ENCODE measurements at regions not wholly inside any gene's neighbourhood (a gene's known extent, or its start where the extent isn't known, plus 50 kb on each side); places are given as distances from the start of the nearest gene placed in this dataset.

DNA sequence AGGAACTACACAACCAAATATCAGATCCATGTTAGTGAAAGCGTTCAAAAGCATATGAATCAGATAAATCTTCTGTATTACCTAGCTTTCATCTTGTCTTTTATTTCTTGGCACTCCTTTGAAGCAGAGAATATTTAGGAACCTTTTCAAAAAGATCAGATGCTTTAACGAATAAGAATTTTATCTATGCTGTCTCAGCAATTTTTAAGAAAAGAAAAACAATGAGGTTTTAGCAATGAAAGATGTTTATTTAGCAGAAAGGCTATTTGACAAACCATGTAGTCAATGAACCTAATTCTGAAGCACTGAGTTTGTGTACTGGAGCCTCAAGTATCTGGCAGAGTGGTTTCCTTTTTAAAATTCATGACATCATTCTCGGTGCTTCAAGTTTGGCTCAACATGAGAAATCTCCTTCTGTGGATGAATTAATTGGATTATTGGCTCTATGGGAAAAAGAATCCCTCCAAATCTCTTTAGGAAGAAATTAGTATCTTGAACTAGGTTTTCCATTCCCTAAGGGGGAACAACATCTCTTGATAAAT is 534.7 kb downstream of the CAAP1 start:
- H2AFZ ChIP-seq (ENCODE audit: low read depth), result no peak overlapping the region
- H3K36me3 ChIP-seq (replicated peaks in 1 of 2; ENCODE audit: control insufficient read depth in 1 of 2, insufficient read depth in 2 of 2, low read length in 1 of 2), result no peaks in the 10 kb centered on the region
- H4K20me1 ChIP-seq (ENCODE audit: insufficient read depth), result no peaks in the 10 kb centered on the region
- no peaks in the 10 kb centered on the region for H3K9me2 ChIP-seq
- H3K9me3 ChIP-seq, result no peaks in the 10 kb centered on the region
- H3F3A ChIP-seq (replicated peaks; ENCODE audit: insufficient read depth), result no peaks in the 10 kb centered on the region
- H3K9ac ChIP-seq, result no peak overlapping the region
- no peak overlapping the region for H3K27ac ChIP-seq (ENCODE audit: low read depth in 2 of 2, low read length in 1 of 2)
- no peak for TF ChIP-seq RCOR1 (IDR thresholded peaks at IDR 0.05; ENCODE audit: low read length)
- TF ChIP-seq, protein P1, sequence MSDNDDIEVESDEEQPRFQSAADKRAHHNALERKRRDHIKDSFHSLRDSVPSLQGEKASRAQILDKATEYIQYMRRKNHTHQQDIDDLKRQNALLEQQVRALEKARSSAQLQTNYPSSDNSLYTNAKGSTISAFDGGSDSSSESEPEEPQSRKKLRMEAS (IDR thresholded peaks at IDR 0.05; ENCODE audit: low read depth), result no peak
- no peak for TF ChIP-seq CHD2 (IDR thresholded peaks at IDR 0.05; ENCODE audit: low read length, partially characterized antibody)
- TF ChIP-seq TEAD4 (IDR thresholded peaks at IDR 0.05; ENCODE audit: borderline replicate concordance, insufficient read depth), result no peak
- TF ChIP-seq RFX5 (IDR thresholded peaks at IDR 0.05; ENCODE audit: low read length), result no peak
- TF ChIP-seq NFIC (IDR thresholded peaks at IDR 0.05; ENCODE audit: borderline replicate concordance), result no peak
- TF ChIP-seq FOXJ3 (CRISPR knock-in tag; IDR thresholded peaks at IDR 0.05), result no peak
- TF ChIP-seq YY1 (IDR thresholded peaks at IDR 0.05; ENCODE audit: low read depth), result no peak
- no peak for TF ChIP-seq FOSL2 (IDR thresholded peaks at IDR 0.05; ENCODE audit: borderline replicate concordance, low read depth)
- TF ChIP-seq RAD21 (IDR thresholded peaks at IDR 0.05; ENCODE audit: low read length), result no peak
- TF ChIP-seq ELF1 (IDR thresholded peaks at IDR 0.05), result no peak
- TF ChIP-seq EP300 (IDR thresholded peaks at IDR 0.05; ENCODE audit: borderline replicate concordance in 1 of 2, low read depth in 1 of 2, low read length in 1 of 2), result no peak
- no peak for TF ChIP-seq PBX3 (IDR thresholded peaks at IDR 0.05)
- DNase-seq, result no peak
- ChIA-PET CTCF (no interaction called here), POLR2A (no interaction called here)
- WGBS (ENCODE audit: low lambda C conversion rate), result 23% methylated on average over 3 of the region's 3 CpGs
- H3K79me2 ChIP-seq (ENCODE audit: insufficient read depth), result no peaks in the 10 kb centered on the region
- H3K27me3 ChIP-seq (ENCODE audit: insufficient read depth), result no peaks in the 10 kb centered on the region
- H3K4me2 ChIP-seq, result no peak overlapping the region
- H3K4me1 ChIP-seq (ENCODE audit: control insufficient read depth in 1 of 2, insufficient read depth in 2 of 2, low read depth in 1 of 2, low read length in 1 of 2), result no peaks in the 10 kb centered on the region
- H3K4me3 ChIP-seq (ENCODE audit: low read depth in 2 of 2, low read length in 1 of 2), result no peak overlapping the region

DNA sequence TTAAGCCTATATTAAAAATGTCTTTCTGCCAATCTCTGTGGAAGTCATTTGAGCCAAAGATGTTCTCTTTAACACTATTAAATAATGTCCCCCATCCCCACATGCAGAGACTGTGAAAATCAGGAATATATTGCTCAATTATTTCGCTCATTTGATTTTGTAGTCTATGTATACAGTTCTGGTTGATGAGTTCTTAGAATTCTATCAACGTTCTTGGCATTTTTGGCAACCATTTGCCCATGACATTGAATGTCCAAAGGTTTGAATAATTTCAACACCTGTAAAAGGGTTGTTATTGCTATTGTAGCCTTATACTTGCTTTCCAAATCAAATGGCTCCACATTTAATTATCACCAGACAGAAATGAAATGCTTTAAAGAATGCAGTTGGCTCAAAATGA is 536.1 kb downstream of the CAAP1 start:
- no peak for DNase-seq
- H3K27me3 ChIP-seq (ENCODE audit: insufficient read depth), result no peaks in the 10 kb centered on the region
- H3K9me3 ChIP-seq, result no peaks in the 10 kb centered on the region
- H3K4me3 ChIP-seq (ENCODE audit: low read depth in 2 of 2, low read length in 1 of 2), result no peak overlapping the region
- H3K9me2 ChIP-seq, result no peaks in the 10 kb centered on the region
- H3F3A ChIP-seq (replicated peaks; ENCODE audit: insufficient read depth), result no peaks in the 10 kb centered on the region
- no peak overlapping the region for H3K27ac ChIP-seq (ENCODE audit: low read depth in 2 of 2, low read length in 1 of 2)
- no peaks in the 10 kb centered on the region for H3K79me2 ChIP-seq (ENCODE audit: insufficient read depth)
- no peaks in the 10 kb centered on the region for H3K36me3 ChIP-seq (replicated peaks in 1 of 2; ENCODE audit: control insufficient read depth in 1 of 2, insufficient read depth in 2 of 2, low read length in 1 of 2)
- ChIA-PET POLR2A (no interaction called here), CTCF (no interaction called here)
- no peak overlapping the region for H3K9ac ChIP-seq
- no peak overlapping the region for H3K4me2 ChIP-seq
- TF ChIP-seq, protein P2, sequence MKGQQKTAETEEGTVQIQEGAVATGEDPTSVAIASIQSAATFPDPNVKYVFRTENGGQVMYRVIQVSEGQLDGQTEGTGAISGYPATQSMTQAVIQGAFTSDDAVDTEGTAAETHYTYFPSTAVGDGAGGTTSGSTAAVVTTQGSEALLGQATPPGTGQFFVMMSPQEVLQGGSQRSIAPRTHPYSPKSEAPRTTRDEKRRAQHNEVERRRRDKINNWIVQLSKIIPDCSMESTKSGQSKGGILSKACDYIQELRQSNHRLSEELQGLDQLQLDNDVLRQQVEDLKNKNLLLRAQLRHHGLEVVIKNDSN (IDR thresholded peaks at IDR 0.05; ENCODE audit: borderline replicate concordance, low read depth), result no peak
- no peaks in the 10 kb centered on the region for H3K4me1 ChIP-seq (ENCODE audit: control insufficient read depth in 1 of 2, insufficient read depth in 2 of 2, low read depth in 1 of 2, low read length in 1 of 2)
- 11% methylated on average over 2 of the region's 2 CpGs for WGBS (ENCODE audit: low lambda C conversion rate)
- no peak overlapping the region for H2AFZ ChIP-seq (ENCODE audit: low read depth)
- H4K20me1 ChIP-seq (ENCODE audit: insufficient read depth), result no peaks in the 10 kb centered on the region

Data from SK-N-SH (cell line).